ENCODE measurements at regions not wholly inside any gene's neighbourhood (a gene's known extent, or its start where the extent isn't known, plus 50 kb on each side); places are given as distances from the start of the nearest gene placed in this dataset.

DNA sequence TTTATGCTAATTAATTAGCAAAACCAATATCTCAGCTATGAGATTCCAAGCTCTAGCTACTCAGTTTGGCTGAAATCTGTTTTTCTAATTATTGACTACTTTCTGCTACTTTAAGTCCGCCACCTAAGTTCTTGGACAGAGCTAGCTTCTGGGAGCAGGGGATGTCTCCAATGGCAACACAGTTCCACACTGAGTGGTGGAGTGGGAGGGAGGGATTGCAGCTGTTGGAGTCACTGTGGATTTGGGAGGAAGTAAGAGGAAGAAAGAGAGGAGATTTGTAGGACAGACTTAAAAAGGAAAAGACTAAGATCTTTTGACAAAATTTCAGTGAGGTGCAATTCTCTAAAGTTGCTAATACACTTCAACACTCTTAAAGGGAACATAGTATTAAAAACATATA lies 450.8 kb downstream of the NFIB start:
- no peak for DNase-seq (ENCODE audit: low read depth)
- TF ChIP-seq, protein P1, sequence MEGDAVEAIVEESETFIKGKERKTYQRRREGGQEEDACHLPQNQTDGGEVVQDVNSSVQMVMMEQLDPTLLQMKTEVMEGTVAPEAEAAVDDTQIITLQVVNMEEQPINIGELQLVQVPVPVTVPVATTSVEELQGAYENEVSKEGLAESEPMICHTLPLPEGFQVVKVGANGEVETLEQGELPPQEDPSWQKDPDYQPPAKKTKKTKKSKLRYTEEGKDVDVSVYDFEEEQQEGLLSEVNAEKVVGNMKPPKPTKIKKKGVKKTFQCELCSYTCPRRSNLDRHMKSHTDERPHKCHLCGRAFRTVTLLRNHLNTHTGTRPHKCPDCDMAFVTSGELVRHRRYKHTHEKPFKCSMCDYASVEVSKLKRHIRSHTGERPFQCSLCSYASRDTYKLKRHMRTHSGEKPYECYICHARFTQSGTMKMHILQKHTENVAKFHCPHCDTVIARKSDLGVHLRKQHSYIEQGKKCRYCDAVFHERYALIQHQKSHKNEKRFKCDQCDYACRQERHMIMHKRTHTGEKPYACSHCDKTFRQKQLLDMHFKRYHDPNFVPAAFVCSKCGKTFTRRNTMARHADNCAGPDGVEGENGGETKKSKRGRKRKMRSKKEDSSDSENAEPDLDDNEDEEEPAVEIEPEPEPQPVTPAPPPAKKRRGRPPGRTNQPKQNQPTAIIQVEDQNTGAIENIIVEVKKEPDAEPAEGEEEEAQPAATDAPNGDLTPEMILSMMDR (IDR thresholded peaks at IDR 0.05; ENCODE audit: insufficient read depth, low read length, poor library complexity, severe bottlenecking): no peak
- H3K27me3 ChIP-seq (ENCODE audit: control insufficient read depth, insufficient read depth, low read length): no peaks in the 10 kb centered on the region
- no peaks in the 10 kb centered on the region for H3K36me3 ChIP-seq (ENCODE audit: control insufficient read depth, insufficient read depth, low read length)
- no peak overlapping the region for H3K4me3 ChIP-seq (ENCODE audit: low read depth, low read length)

DNA sequence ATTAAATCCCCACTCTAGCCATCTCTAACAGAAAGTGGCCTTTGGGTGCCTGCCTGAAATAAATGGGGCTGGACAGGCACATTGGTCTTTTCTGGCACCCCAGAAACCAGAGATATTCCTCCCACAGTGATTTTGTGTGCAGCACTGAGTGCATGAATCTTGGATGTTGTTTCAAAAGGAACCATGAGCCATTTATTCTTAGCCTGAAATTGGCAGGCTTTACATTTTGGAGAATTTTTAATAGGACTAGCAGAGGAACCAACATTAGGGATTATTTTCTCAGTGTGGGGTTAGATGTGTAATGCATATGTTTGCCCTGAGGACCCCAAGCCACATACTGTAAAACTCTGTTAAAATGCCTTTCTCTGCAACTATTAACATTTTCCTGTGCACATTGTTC lies 451.3 kb downstream of the NFIB start:
- Histone ChIP-seq H3K36me3 (ENCODE audit: control insufficient read depth, insufficient read depth, low read length) (no peaks in the 10 kb centered on the region), H3K4me3 (ENCODE audit: low read depth, low read length) (no peak overlapping the region), H3K27me3 (ENCODE audit: control insufficient read depth, insufficient read depth, low read length) (no peaks in the 10 kb centered on the region)
- no peak for DNase-seq (ENCODE audit: low read depth)
- TF ChIP-seq, protein P1 (IDR thresholded peaks at IDR 0.05; ENCODE audit: insufficient read depth, low read length, poor library complexity, severe bottlenecking): no peak

DNA sequence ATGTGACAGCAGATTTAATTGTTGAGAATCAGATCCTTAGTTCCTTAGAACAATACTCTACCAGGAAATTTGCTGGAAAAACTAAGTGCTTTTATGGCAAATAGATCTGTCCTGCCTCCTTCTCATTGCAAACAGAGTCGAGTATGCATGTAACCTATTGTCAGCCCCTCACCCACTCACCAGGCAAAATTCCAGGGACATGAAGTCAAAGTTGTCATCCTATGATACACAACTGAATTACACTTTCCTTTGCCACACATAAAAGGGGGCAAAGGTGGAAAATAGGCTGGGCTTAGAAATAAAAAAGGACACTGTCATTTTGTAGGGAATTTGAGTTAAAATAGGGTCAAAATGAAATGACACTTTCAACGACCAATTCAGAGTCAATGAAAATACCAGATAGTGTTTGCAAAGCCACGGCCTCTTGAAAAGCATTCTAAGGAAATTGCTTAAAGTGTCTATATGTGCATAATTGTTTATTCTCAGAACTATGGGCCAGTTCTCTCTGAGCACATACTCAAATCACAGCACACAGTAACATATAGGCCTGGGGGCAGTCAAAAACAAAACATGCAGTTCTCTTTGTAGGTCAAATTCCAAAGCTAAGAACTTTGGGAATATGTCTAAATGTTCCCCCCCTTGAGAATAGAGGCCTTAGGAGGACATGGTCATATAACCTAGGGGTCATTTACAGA lies 452.8 kb downstream of the NFIB start:
- Histone ChIP-seq H3K36me3 (ENCODE audit: control insufficient read depth, insufficient read depth, low read length) (no peaks in the 10 kb centered on the region), H3K4me3 (ENCODE audit: low read depth, low read length) (no peak overlapping the region), H3K27me3 (ENCODE audit: control insufficient read depth, insufficient read depth, low read length) (no peaks in the 10 kb centered on the region)
- DNase-seq (ENCODE audit: low read depth): no peak
- TF ChIP-seq, protein P1 (IDR thresholded peaks at IDR 0.05; ENCODE audit: insufficient read depth, low read length, poor library complexity, severe bottlenecking): no peak

DNA sequence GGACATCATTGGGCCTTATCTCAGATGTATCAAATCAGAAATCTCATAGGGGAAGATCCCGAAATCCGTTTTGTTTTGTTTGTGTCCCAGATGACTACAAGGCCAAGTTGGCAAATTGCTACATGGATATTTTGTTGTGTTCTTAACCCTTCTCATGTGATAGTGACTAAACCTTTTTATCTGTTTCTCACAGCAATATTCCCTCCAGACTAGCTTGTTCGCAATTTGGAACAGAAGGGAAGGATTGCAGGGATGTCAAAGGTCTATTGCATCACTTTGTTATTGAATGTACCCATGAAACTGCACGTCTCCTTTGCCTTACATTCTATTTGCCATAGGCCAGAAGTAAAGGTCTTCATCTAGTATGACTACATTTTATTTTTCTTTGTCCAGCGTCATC lies 453.9 kb downstream of the NFIB start:
- no peaks in the 10 kb centered on the region for H3K36me3 ChIP-seq (ENCODE audit: control insufficient read depth, insufficient read depth, low read length)
- DNase-seq (ENCODE audit: low read depth): no peak
- no peak overlapping the region for H3K4me3 ChIP-seq (ENCODE audit: low read depth, low read length)
- TF ChIP-seq, protein P1 (IDR thresholded peaks at IDR 0.05; ENCODE audit: insufficient read depth, low read length, poor library complexity, severe bottlenecking): no peak
- no peaks in the 10 kb centered on the region for H3K27me3 ChIP-seq (ENCODE audit: control insufficient read depth, insufficient read depth, low read length)

DNA sequence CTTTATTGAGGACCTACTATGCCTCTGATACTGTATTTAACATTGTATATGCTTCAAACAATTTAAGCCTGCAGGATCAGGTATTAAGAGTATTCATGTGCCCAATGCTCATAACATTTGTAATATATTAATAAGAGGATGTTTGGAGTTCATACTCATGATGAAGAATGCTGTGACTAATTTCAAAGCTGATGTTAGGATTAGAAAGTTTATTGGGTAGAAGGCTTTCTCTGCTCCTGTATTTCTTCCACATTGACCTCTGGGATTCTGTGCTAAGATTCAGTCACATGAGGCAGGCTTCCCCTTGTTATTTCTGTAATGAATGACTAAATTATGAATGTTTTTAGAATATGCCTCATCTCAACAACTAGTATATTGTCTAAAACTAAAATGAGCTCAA lies 456.4 kb downstream of the NFIB start:
- no peak for DNase-seq (ENCODE audit: low read depth)
- TF ChIP-seq, protein P1 (IDR thresholded peaks at IDR 0.05; ENCODE audit: insufficient read depth, low read length, poor library complexity, severe bottlenecking): no peak

DNA sequence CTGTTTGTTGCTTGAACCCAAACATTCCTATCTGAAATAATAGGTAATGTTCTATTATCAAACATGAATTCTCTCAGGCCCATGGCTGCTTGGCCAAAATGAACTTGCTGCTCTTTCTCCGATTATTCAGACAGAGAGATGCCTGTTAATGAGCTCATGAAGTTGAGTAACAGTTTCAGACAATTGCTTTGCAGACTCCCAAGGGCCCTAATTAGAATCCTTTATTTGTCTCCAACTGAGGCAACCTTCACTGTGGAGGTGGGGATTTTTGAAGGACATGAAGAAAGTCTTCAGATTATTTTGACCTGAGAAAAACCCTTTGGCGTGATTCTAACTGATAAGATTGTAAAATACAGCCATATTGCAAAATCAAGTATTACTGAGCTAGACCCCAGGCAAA lies 466.7 kb downstream of the NFIB start:
- DNase-seq (ENCODE audit: low read depth): no peak
- H3K27me3 ChIP-seq (ENCODE audit: control insufficient read depth, insufficient read depth, low read length): no peaks in the 10 kb centered on the region
- H3K36me3 ChIP-seq (ENCODE audit: control insufficient read depth, insufficient read depth, low read length): no peaks in the 10 kb centered on the region
- TF ChIP-seq, protein P1 (IDR thresholded peaks at IDR 0.05; ENCODE audit: insufficient read depth, low read length, poor library complexity, severe bottlenecking): no peak
- H3K4me3 ChIP-seq (ENCODE audit: low read depth, low read length): no peak overlapping the region

More for the DNA sequence above, 456.4 kb downstream of the NFIB start:
- H3K36me3 ChIP-seq (ENCODE audit: control insufficient read depth, insufficient read depth, low read length): no peaks in the 10 kb centered on the region
- H3K27me3 ChIP-seq (ENCODE audit: control insufficient read depth, insufficient read depth, low read length): no peaks in the 10 kb centered on the region
- H3K4me3 ChIP-seq (ENCODE audit: low read depth, low read length): no peak overlapping the region

Data from kidney epithelial cell (primary cell).